HL-60 (cell line): ENCODE measurements at regions not wholly inside any gene's neighbourhood (a gene's known extent, or its start where the extent isn't known, plus 50 kb on each side); places are given as distances from the start of the nearest gene placed in this dataset.

ENCODE experiments used
- DNase-seq, 2 experiments: peaks; one replicate each; pipeline ENCODE4 v3.0.0-alpha.2; 2010 to 2020; ENCODE audit warnings: low read depth in 1 of 2, low spot score in 1 of 2
- H3K27ac ChIP-seq: fragments of 250-450 bp; sonication (Bioruptor Pico); replicated peaks from 2 replicates; pipeline ENCODE4 v1.5.1; 2020; ENCODE audit warnings: mild to moderate bottlenecking, moderate library complexity
- H3K27me3 ChIP-seq: fragments of 250-450 bp; sonication (Bioruptor Pico); 2 replicates; pipeline ENCODE4 v1.5.1; 2021; ENCODE audit warnings: mild to moderate bottlenecking, moderate library complexity; ENCODE audit not compliant: insufficient read depth, poor library complexity, severe bottlenecking
- H3K4me3 ChIP-seq: replicated peaks from 2 replicates; pipeline ENCODE4 v1.5.1; 2011; ENCODE audit warnings: mild to moderate bottlenecking, control low read depth, low read length; ENCODE audit not compliant: insufficient read depth
- GABPA ChIP-seq: IDR thresholded peaks from 2 replicates; pipeline ENCODE4 v1.6.1; 2012; ENCODE audit warnings: low read depth
- POLR2AphosphoS5 ChIP-seq: IDR thresholded peaks from 2 replicates; pipeline ENCODE4 v1.6.1; 2012; ENCODE audit warnings: low read depth
- REST ChIP-seq: IDR thresholded peaks from 2 replicates; pipeline ENCODE4 v1.6.1; 2012; ENCODE audit warnings: low read depth; ENCODE audit not compliant: insufficient replicate concordance
- SPI1 ChIP-seq: IDR thresholded peaks from 2 replicates; pipeline ENCODE4 v1.6.1; 2012; ENCODE audit warnings: low read depth, mild to moderate bottlenecking, borderline replicate concordance
- TF ChIP-seq, protein P1 (sequence below): IDR thresholded peaks from one replicate; pipeline ENCODE4 v1.5.1; 2011; ENCODE audit warnings: low read length, control low read depth, inconsistent platforms; ENCODE audit not compliant: insufficient read depth

DNA sequence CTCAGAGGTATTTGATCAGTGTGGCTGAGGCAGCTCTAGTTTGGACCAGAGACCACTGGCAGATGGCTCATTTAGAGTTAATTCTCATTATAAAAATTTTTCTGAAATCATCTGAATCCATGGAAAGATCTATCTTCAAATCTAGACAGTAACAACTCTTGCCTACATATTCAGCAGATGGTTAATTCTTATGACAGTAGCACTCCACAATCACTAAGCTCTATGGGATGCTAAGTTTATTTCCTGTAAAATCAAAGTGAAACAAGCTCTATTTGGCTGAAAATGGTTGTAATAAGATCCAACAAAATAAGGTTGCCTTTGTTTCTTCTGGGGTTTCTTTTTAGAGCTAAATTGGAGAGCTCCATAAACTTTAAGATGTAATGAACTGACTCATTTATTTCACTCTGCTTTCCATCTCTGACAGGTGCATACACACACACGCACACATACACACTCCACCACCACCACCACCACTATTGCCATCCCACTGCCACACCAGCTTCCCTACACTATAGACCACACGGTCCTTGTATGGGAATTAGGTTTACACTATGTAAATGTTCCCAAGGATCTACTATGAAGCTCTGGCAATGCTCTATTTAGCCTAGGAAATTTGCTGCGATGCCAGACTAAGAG lies 293.1 kb downstream of the RPAP3 start:
- H3K27me3 ChIP-seq, result no peaks in the 10 kb centered on the region
- TF ChIP-seq GABPA, result no peak
- TF ChIP-seq, protein P1, sequence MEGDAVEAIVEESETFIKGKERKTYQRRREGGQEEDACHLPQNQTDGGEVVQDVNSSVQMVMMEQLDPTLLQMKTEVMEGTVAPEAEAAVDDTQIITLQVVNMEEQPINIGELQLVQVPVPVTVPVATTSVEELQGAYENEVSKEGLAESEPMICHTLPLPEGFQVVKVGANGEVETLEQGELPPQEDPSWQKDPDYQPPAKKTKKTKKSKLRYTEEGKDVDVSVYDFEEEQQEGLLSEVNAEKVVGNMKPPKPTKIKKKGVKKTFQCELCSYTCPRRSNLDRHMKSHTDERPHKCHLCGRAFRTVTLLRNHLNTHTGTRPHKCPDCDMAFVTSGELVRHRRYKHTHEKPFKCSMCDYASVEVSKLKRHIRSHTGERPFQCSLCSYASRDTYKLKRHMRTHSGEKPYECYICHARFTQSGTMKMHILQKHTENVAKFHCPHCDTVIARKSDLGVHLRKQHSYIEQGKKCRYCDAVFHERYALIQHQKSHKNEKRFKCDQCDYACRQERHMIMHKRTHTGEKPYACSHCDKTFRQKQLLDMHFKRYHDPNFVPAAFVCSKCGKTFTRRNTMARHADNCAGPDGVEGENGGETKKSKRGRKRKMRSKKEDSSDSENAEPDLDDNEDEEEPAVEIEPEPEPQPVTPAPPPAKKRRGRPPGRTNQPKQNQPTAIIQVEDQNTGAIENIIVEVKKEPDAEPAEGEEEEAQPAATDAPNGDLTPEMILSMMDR, result no peak
- no peak for TF ChIP-seq REST
- no peak for TF ChIP-seq SPI1
- no peak for TF ChIP-seq POLR2AphosphoS5
- H3K4me3 ChIP-seq, result no peak overlapping the region
- no peak overlapping the region for H3K27ac ChIP-seq
- DNase-seq, result no peak

- TF ChIP-seq SPI1 (no peak), POLR2AphosphoS5 (no peak), REST (no peak), GABPA (no peak)
- TF ChIP-seq, protein P1, result no peak
- Histone ChIP-seq H3K27ac (no peak overlapping the region), H3K4me3 (no peak overlapping the region), H3K27me3 (no peaks in the 10 kb centered on the region)
- no peak for DNase-seq
Measured at GRCh38 chr12:47411966-47412365, 293.9 kb downstream of the RPAP3 start.

DNA sequence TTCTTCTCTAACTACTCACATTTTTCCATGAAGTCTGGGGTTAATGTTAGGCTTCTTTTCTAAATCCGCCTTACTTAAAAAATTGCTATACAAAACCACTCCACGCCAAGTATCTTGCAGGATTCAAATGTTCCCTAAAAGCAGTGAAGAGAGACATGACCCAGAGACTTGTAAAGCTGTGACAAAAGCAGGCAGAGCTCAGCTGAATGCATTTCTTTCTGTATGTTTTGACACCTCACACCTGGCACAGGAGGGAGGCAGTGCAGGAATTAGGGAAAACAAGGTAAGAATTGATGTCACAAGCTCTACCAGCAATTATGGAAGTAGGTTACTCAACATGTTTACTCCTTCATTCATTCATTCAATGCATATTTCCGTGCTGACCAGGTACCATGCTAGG lies 295.0 kb downstream of the RPAP3 start:
- H3K27ac ChIP-seq, result no peak overlapping the region
- TF ChIP-seq, protein P1, result no peak
- TF ChIP-seq POLR2AphosphoS5 (no peak), SPI1 (no peak), GABPA (no peak), REST (no peak)
- no peak overlapping the region for H3K4me3 ChIP-seq
- no peak for DNase-seq
- H3K27me3 ChIP-seq, result no peaks in the 10 kb centered on the region
